HEK293 (cell line): ENCODE measurements at regions not wholly inside any gene's neighbourhood (a gene's known extent, or its start where the extent isn't known, plus 50 kb on each side); places are given as distances from the start of the nearest gene placed in this dataset.

ENCODE experiments used
- CTCF ChIA-PET: fragments of 350-600 bp; formaldehyde crosslinking; extraction: SDS; loops from one replicate; lab custom pipeline; 2021; ENCODE audit warnings: antibody characterized with exemption; lab: Yijun Ruan, JAX
- POLR2A ChIA-PET: fragments of 300-600 bp; formaldehyde crosslinking; extraction: SDS; loops from one replicate; lab custom pipeline; 2020; ENCODE audit warnings: antibody characterized with exemption, inconsistent platforms; lab: Yijun Ruan, JAX
- H3K27ac ChIP-seq: fragments of 200-500 bp; sonication (Bioruptor generic); 2 replicates; pipeline ENCODE4 v1.5.1; 2014; ENCODE audit warnings: low read depth, low read length, control low read depth, inconsistent platforms; ENCODE audit errors: extremely low read depth
- H3K36me3 ChIP-seq, 2 experiments: fragments of 200-500 bp in 1 of 2; sonication (Bioruptor generic) in 1 of 2; 1 replicate in 1 of 2; 2 replicates in 1 of 2; pipeline ENCODE4 v1.5.1; 2014 to 2017; ENCODE audit warnings: inconsistent platforms in 2 of 2, low read length in 2 of 2; ENCODE audit not compliant: control insufficient read depth in 2 of 2, insufficient read depth in 1 of 2
- H3K4me1 ChIP-seq: fragments of 200-500 bp; sonication (Bioruptor generic); 2 replicates; pipeline ENCODE4 v1.5.1; 2014; ENCODE audit warnings: mild to moderate bottlenecking, low read length, inconsistent platforms; ENCODE audit not compliant: control insufficient read depth, insufficient read depth
- H3K4me3 ChIP-seq: 2 replicates; pipeline ENCODE4 v1.5.1; 2011; ENCODE audit warnings: low read depth, mild to moderate bottlenecking, control low read depth, low read length, moderate library complexity
- H3K9me3 ChIP-seq: fragments of 200-500 bp; sonication (Bioruptor generic); 2 replicates; pipeline ENCODE4 v1.5.1; 2014; ENCODE audit warnings: low read depth, low read length, inconsistent platforms; ENCODE audit not compliant: control insufficient read depth, insufficient read depth
- CTCF ChIP-seq: fragments of 450-650 bp; formaldehyde crosslinking; IDR thresholded peaks from 2 replicates; pipeline ENCODE4 v1.5.1; 2016; ENCODE audit warnings: missing biosample characterization, missing genetic modification characterization
- IKZF3 ChIP-seq: fragments of 450-650 bp; IDR thresholded peaks from 2 replicates; pipeline ENCODE4 v1.5.0; 2018; ENCODE audit warnings: missing biosample characterization, mild to moderate bottlenecking, missing genetic modification characterization, moderate library complexity
- KLF1 ChIP-seq: fragments of 450-650 bp; formaldehyde crosslinking; IDR thresholded peaks from 2 replicates; pipeline ENCODE4 v1.5.1; 2016; ENCODE audit warnings: missing biosample characterization, missing genetic modification characterization
- KLF17 ChIP-seq: fragments of 450-650 bp; formaldehyde crosslinking; IDR thresholded peaks from 2 replicates; pipeline ENCODE4 v1.5.1; 2016; ENCODE audit warnings: missing biosample characterization, missing genetic modification characterization
- MEIS1 ChIP-seq: sonication (generic); formaldehyde crosslinking; IDR thresholded peaks from 2 replicates; pipeline ENCODE4 v1.8.1; 2022; ENCODE audit warnings: missing genetic modification reagents, mild to moderate bottlenecking, borderline replicate concordance
- OSR2 ChIP-seq: fragments of 450-650 bp; formaldehyde crosslinking; IDR thresholded peaks from 2 replicates; pipeline ENCODE4 v1.5.1; 2016; ENCODE audit warnings: missing biosample characterization, missing genetic modification characterization
- PRDM1 ChIP-seq: fragments of 450-650 bp; formaldehyde crosslinking; IDR thresholded peaks from 2 replicates; pipeline ENCODE4; 2016; ENCODE audit warnings: missing biosample characterization, missing genetic modification characterization
- WT1 ChIP-seq: fragments of 450-650 bp; formaldehyde crosslinking; IDR thresholded peaks from 2 replicates; pipeline ENCODE4 v1.5.1; 2016; ENCODE audit warnings: missing biosample characterization, missing genetic modification characterization
- ZFP37 ChIP-seq: fragments of 450-650 bp; formaldehyde crosslinking; IDR thresholded peaks from 2 replicates; pipeline ENCODE4 v1.5.1; 2016; ENCODE audit warnings: missing biosample characterization, missing genetic modification characterization
- ZNF114 ChIP-seq: fragments of 450-650 bp; formaldehyde crosslinking; IDR thresholded peaks from 2 replicates; pipeline ENCODE4 v1.5.0; 2017; ENCODE audit warnings: missing biosample characterization, missing genetic modification characterization
- ZNF140 ChIP-seq: fragments of 450-650 bp; formaldehyde crosslinking; IDR thresholded peaks from 2 replicates; pipeline ENCODE4 v1.5.1; 2016; ENCODE audit warnings: missing biosample characterization, missing genetic modification characterization
- ZNF146 ChIP-seq: fragments of 450-650 bp; formaldehyde crosslinking; IDR thresholded peaks from 2 replicates; pipeline ENCODE4 v1.5.1; 2016; ENCODE audit warnings: missing biosample characterization, missing genetic modification characterization
- ZNF202 ChIP-seq: fragments of 450-650 bp; formaldehyde crosslinking; IDR thresholded peaks from 2 replicates; pipeline ENCODE4 v1.5.1; 2016; ENCODE audit warnings: missing biosample characterization, missing genetic modification characterization, borderline replicate concordance
- ZNF214 ChIP-seq: fragments of 450-650 bp; formaldehyde crosslinking; IDR thresholded peaks from 2 replicates; pipeline ENCODE4 v1.5.1; 2017; ENCODE audit warnings: missing biosample characterization, mild to moderate bottlenecking, missing genetic modification characterization, borderline replicate concordance
- ZNF629 ChIP-seq: fragments of 450-650 bp; formaldehyde crosslinking; IDR thresholded peaks from 2 replicates; pipeline ENCODE4 v1.5.1; 2017; ENCODE audit warnings: missing biosample characterization, missing genetic modification characterization
- ZNF639 ChIP-seq: fragments of 450-650 bp; formaldehyde crosslinking; IDR thresholded peaks from 2 replicates; pipeline ENCODE4 v1.5.1; 2016; ENCODE audit warnings: missing biosample characterization, missing genetic modification characterization
- ZNF654 ChIP-seq: fragments of 450-650 bp; formaldehyde crosslinking; IDR thresholded peaks from 2 replicates; pipeline ENCODE4 v1.5.1; 2016; ENCODE audit warnings: low read depth, missing biosample characterization, missing genetic modification characterization
- ZNF660 ChIP-seq: fragments of 450-650 bp; IDR thresholded peaks from 2 replicates; pipeline ENCODE4 v1.5.1; 2018; ENCODE audit warnings: missing biosample characterization, mild to moderate bottlenecking, missing genetic modification characterization
- ZNF701 ChIP-seq: fragments of 450-650 bp; formaldehyde crosslinking; IDR thresholded peaks from 2 replicates; pipeline ENCODE4 v1.5.1; 2016; ENCODE audit warnings: missing biosample characterization, missing genetic modification characterization
- ZNF768 ChIP-seq: fragments of 450-650 bp; formaldehyde crosslinking; IDR thresholded peaks from 2 replicates; pipeline ENCODE4 v1.5.1; 2018; ENCODE audit warnings: missing biosample characterization, mild to moderate bottlenecking, missing genetic modification characterization
- ZNF792 ChIP-seq: fragments of 450-650 bp; formaldehyde crosslinking; IDR thresholded peaks from 2 replicates; pipeline ENCODE4 v1.5.1; 2016; ENCODE audit warnings: missing biosample characterization, missing genetic modification characterization
- TF ChIP-seq, protein P1 (sequence below): fragments of 450-650 bp; formaldehyde crosslinking; IDR thresholded peaks from 2 replicates; pipeline ENCODE4 v1.5.1; 2016; ENCODE audit warnings: missing biosample characterization, missing genetic modification characterization
- TF ChIP-seq, protein P2 (sequence below): fragments of 450-650 bp; formaldehyde crosslinking; IDR thresholded peaks from 2 replicates; pipeline ENCODE4 v1.5.1; 2016; ENCODE audit warnings: missing biosample characterization, missing genetic modification characterization

DNA sequence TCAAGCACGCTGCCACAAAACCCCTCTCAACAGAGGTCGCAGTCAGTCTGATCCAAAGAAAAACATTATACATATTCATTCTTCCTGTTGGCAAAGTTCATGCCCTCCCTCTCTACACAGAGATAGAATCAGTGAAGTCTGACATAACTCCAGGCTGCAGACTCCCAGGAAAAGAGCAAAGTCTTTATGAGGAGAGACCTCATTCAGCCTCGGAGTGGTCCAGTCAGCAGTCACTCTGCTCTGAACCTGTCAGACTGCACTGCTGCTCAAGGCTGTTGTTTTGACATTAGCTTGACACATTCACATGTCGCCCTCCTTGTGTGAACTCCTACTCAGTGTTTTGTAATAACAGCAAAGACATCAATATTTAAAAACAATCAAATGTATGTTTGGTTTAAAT, 241.2 kb upstream of the G2E3 start (continued):
- no peak for TF ChIP-seq KLF17 (tag by site-specific recombination)
- TF ChIP-seq ZNF146 (tag by site-specific recombination) = no peak
- TF ChIP-seq PRDM1 (tag by site-specific recombination) = no peak
- no peak for TF ChIP-seq ZNF114 (tag by site-specific recombination)

GRCh38 chr14:30322819-30323218, 236.1 kb upstream of the G2E3 start:
- Histone ChIP-seq H3K4me1 (0 out of 2 replicates have a peak, but pooled peaks cover 2% of the 10 kb centered on the region), H3K4me3 (no peak overlapping the region)
- POLR2A ChIA-PET = no interaction called here
- TF ChIP-seq CTCF (no peak), ZNF792 (tag by site-specific recombination) (no peak), OSR2 (no peak), ZNF768 (no peak), ZNF202 (tag by site-specific recombination) (no peak), ZFP37 (no peak), ZNF654 (tag by site-specific recombination) (no peak), MEIS1 (CRISPR knock-in tag) (no peak), KLF1 (tag by site-specific recombination) (no peak), ZNF660 (tag by site-specific recombination) (no peak), IKZF3 (tag by site-specific recombination) (no peak), ZNF629 (no peak), ZNF140 (tag by site-specific recombination) (no peak), ZNF639 (tag by site-specific recombination) (no peak), ZNF214 (tag by site-specific recombination) (no peak), WT1 (tag by site-specific recombination) (no peak), ZNF701 (tag by site-specific recombination) (no peak)
- TF ChIP-seq, protein P1, sequence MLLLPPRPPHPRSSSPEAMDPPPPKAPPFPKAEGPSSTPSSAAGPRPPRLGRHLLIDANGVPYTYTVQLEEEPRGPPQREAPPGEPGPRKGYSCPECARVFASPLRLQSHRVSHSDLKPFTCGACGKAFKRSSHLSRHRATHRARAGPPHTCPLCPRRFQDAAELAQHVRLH (tag by site-specific recombination) = no peak
- TF ChIP-seq, protein P2, sequence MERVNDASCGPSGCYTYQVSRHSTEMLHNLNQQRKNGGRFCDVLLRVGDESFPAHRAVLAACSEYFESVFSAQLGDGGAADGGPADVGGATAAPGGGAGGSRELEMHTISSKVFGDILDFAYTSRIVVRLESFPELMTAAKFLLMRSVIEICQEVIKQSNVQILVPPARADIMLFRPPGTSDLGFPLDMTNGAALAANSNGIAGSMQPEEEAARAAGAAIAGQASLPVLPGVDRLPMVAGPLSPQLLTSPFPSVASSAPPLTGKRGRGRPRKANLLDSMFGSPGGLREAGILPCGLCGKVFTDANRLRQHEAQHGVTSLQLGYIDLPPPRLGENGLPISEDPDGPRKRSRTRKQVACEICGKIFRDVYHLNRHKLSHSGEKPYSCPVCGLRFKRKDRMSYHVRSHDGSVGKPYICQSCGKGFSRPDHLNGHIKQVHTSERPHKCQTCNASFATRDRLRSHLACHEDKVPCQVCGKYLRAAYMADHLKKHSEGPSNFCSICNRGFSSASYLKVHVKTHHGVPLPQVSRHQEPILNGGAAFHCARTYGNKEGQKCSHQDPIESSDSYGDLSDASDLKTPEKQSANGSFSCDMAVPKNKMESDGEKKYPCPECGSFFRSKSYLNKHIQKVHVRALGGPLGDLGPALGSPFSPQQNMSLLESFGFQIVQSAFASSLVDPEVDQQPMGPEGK (tag by site-specific recombination) = no peak
- TF ChIP-seq, all 188 proteins: peak for 0
- CTCF ChIA-PET = no interaction called here
- H3K9me3 ChIP-seq = no peaks in the 10 kb centered on the region
- no peaks in the 10 kb centered on the region for H3K36me3 ChIP-seq
- no peak overlapping the region for H3K27ac ChIP-seq
